Keratinocyte (primary cell): ENCODE measurements at regions not wholly inside any gene's neighbourhood (a gene's known extent, or its start where the extent isn't known, plus 50 kb on each side); places are given as distances from the start of the nearest gene placed in this dataset.
"Not testable (repeated sequence)": the region's sequence is repeated elsewhere in the genome, so short reads cannot be mapped to it uniquely, and the experiment has no call there.

Source experiments
- DNase-seq: peaks from one replicate; pipeline ENCODE4 v3.0.0-alpha.2; 2011; ENCODE audit warnings: low read depth, missing footprints, low spot score
- FAIRE-seq: peaks from 2 replicates; lab custom pipeline; 2011; peaks lifted over from hg19 to GRCh38; lab: Jason Lieb, UNC
- H2AFZ ChIP-seq: 2 replicates; pipeline ENCODE4 v1.6.0; 2012; ENCODE audit warnings: low read length, control low read depth, inconsistent platforms; ENCODE audit not compliant: control insufficient read depth
- H3K27ac ChIP-seq: 2 replicates; pipeline ENCODE4 v1.5.1; 2011; ENCODE audit warnings: low read length; ENCODE audit not compliant: control insufficient read depth, insufficient read depth
- H3K27me3 ChIP-seq: 3 replicates; pipeline ENCODE4 v1.6.0; 2011; ENCODE audit warnings: low read length; ENCODE audit not compliant: control insufficient read depth, insufficient read depth; ENCODE audit errors: extremely low read depth
- H3K36me3 ChIP-seq, 2 experiments: 2 replicates in 1 of 2; 3 replicates in 1 of 2; pipeline ENCODE4 v1.5.1; 2011; ENCODE audit warnings: low read length in 2 of 2, mild to moderate bottlenecking in 1 of 2; ENCODE audit not compliant: control insufficient read depth in 2 of 2, insufficient read depth in 2 of 2; ENCODE audit errors: extremely low read depth in 1 of 2
- H3K4me1 ChIP-seq: 3 replicates; pipeline ENCODE4 v1.5.1; 2011; ENCODE audit warnings: low read length; ENCODE audit not compliant: control insufficient read depth, insufficient read depth; ENCODE audit errors: extremely low read depth
- H3K4me2 ChIP-seq: 3 replicates; pipeline ENCODE4 v1.6.0; 2011; ENCODE audit warnings: low read depth, low read length; ENCODE audit not compliant: control insufficient read depth, insufficient read depth; ENCODE audit errors: extremely low read depth
- H3K4me3 ChIP-seq, 3 experiments: fragments of 200-600 bp in 1 of 3; sonication (generic) in 1 of 3; 2 replicates in 2 of 3; 3 replicates in 1 of 3; pipeline ENCODE4 v1.5.1; 2011 to 2016; ENCODE audit warnings: low read length in 3 of 3, mild to moderate bottlenecking in 3 of 3, control low read depth in 2 of 3, inconsistent platforms in 1 of 3, low read depth in 1 of 3, mixed read lengths in 1 of 3, mixed run types in 1 of 3, moderate library complexity in 1 of 3; ENCODE audit not compliant: control insufficient read depth in 2 of 3, insufficient read depth in 2 of 3; ENCODE audit errors: extremely low read depth in 1 of 3
- H3K79me2 ChIP-seq: 2 replicates; pipeline ENCODE4 v1.6.0; 2012; ENCODE audit warnings: low read length; ENCODE audit not compliant: control insufficient read depth, insufficient read depth
- H3K9ac ChIP-seq: 3 replicates; pipeline ENCODE4 v1.6.0; 2011; ENCODE audit warnings: low read length; ENCODE audit not compliant: control insufficient read depth, insufficient read depth; ENCODE audit errors: extremely low read depth
- H3K9me1 ChIP-seq: 3 replicates; pipeline ENCODE4 v1.6.0; 2011; ENCODE audit warnings: low read length; ENCODE audit not compliant: control insufficient read depth, insufficient read depth; ENCODE audit errors: extremely low read depth
- H3K9me3 ChIP-seq: 2 replicates; pipeline ENCODE4 v1.5.1; 2012; ENCODE audit warnings: low read depth, low read length; ENCODE audit not compliant: control insufficient read depth
- H4K20me1 ChIP-seq: 3 replicates; pipeline ENCODE4 v1.6.0; 2011; ENCODE audit warnings: low read length; ENCODE audit not compliant: control insufficient read depth, insufficient read depth; ENCODE audit errors: extremely low read depth
- CTCF ChIP-seq, 3 experiments: IDR thresholded peaks in 1 of 3; conservative IDR thresholded peaks in 1 of 3; optimal IDR thresholded peaks in 1 of 3; 2 replicates in 2 of 3; 3 replicates in 1 of 3; pipeline versions ENCODE3 to v1.5.1; 2011; ENCODE audit warnings: low read length in 3 of 3, mild to moderate bottlenecking in 3 of 3, moderate library complexity in 2 of 3, control low read depth in 1 of 3, inconsistent platforms in 1 of 3; ENCODE audit not compliant: insufficient read depth in 2 of 3; ENCODE audit errors: extremely low read depth in 1 of 3
- EZH2 ChIP-seq: IDR thresholded peaks from one replicate; pipeline ENCODE4 v1.6.1; 2012; ENCODE audit warnings: inconsistent platforms, mild to moderate bottlenecking, low read length, moderate library complexity
- dilution Hi-C: fragments of 300-500 bp; cut with MboI; formaldehyde crosslinking; loops from one replicate; pipeline ENCODE4 v1.7.0; 2020; ENCODE audit warnings: low sequenced_read_pairs; ENCODE audit not compliant: extremely low pct_ligation_motif_present

- DNase-seq = no peak
- Histone ChIP-seq H2AFZ (no peak overlapping the region), H3K9me1 (no peaks in the 10 kb centered on the region), H3K4me1 (peaks cover 10% of the 10 kb centered on the region), H3K27me3 (no peaks in the 10 kb centered on the region), H3K9ac (no peak overlapping the region), H3K9me3 (no peaks in the 10 kb centered on the region), H3K4me3 (no peak overlapping the region), H3K4me2 (no peak overlapping the region), H3K79me2 (no peaks in the 10 kb centered on the region), H4K20me1 (no peaks in the 10 kb centered on the region), H3K36me3 (no peaks in the 10 kb centered on the region), H3K27ac (no peak overlapping the region)
- no peak for FAIRE-seq
- dilution Hi-C loops = no loop called here
- TF ChIP-seq EZH2 (no peak), CTCF (optimal IDR thresholded peaks at IDR 0.05 in 1 of 3, IDR thresholded peaks at IDR 0.05 in 1 of 3, conservative IDR thresholded peaks at IDR 0.05 in 1 of 3; ENCODE audit: extremely low read depth in 1 of 3, insufficient read depth in 2 of 3, low read length in 3 of 3) (no peak)
These were observed 316.4 kb downstream of the SOX2 start for GRCh38 chr3:182028081-182028480.

- H3K36me3 ChIP-seq, H3K27me3 ChIP-seq, dilution Hi-C loops, H3K4me3 ChIP-seq, H3K9me3 ChIP-seq, H3K79me2 ChIP-seq, DNase-seq, H4K20me1 ChIP-seq, H3K9me1 ChIP-seq, H2AFZ ChIP-seq, H3K9ac ChIP-seq, H3K4me2 ChIP-seq, H3K4me1 ChIP-seq, H3K27ac ChIP-seq, FAIRE-seq: not testable (repeated sequence)
These were observed 322.5 kb downstream of the SOX2 start for GRCh38 chr3:182034231-182034630.

GRCh38 chr3:182035324-182035723 lies 323.6 kb downstream of the SOX2 start:
- no peaks in the 10 kb centered on the region for H3K27me3 ChIP-seq
- no peak overlapping the region for H3K27ac ChIP-seq
- no peak overlapping the region for H2AFZ ChIP-seq
- H3K9me3 ChIP-seq = no peaks in the 10 kb centered on the region
- H3K9me1 ChIP-seq = no peaks in the 10 kb centered on the region
- no peaks in the 10 kb centered on the region for H4K20me1 ChIP-seq
- FAIRE-seq = no peak
- DNase-seq = no peak
- no peak overlapping the region for H3K4me3 ChIP-seq
- no peaks in the 10 kb centered on the region for H3K79me2 ChIP-seq
- no peaks in the 10 kb centered on the region for H3K36me3 ChIP-seq
- H3K9ac ChIP-seq = no peak overlapping the region
- H3K4me2 ChIP-seq = no peak overlapping the region
- dilution Hi-C loops = no loop called here
- TF ChIP-seq CTCF (optimal IDR thresholded peaks at IDR 0.05 in 1 of 3, IDR thresholded peaks at IDR 0.05 in 1 of 3, conservative IDR thresholded peaks at IDR 0.05 in 1 of 3; ENCODE audit: extremely low read depth in 1 of 3, insufficient read depth in 2 of 3, low read length in 3 of 3) (no peak), EZH2 (no peak)
- no peaks in the 10 kb centered on the region for H3K4me1 ChIP-seq
